ENCODE measurements at regions not wholly inside any gene's neighbourhood (a gene's known extent, or its start where the extent isn't known, plus 50 kb on each side); places are given as distances from the start of the nearest gene placed in this dataset.

GRCh38 chr10:32160864-32161263, 104.6 kb upstream of the KIF5B start:
- H2AFZ ChIP-seq = no peak overlapping the region
- TF ChIP-seq EZH2phosphoT487 (IDR thresholded peaks at IDR 0.05; ENCODE audit: unreplicated experiment) (no peak), EZH2 (IDR thresholded peaks at IDR 0.05; ENCODE audit: low read depth, unreplicated experiment) (no peak), STAT1 (IDR thresholded peaks at IDR 0.05; ENCODE audit: unreplicated experiment) (no peak), ZNF114 (CRISPR knock-in tag; IDR thresholded peaks at IDR 0.05) (no peak), POLR2AphosphoS5 (IDR thresholded peaks at IDR 0.05; ENCODE audit: low read depth) (no peak)

GRCh38 chr10:32159264-32159663, 103.0 kb upstream of the KIF5B start:
- Histone ChIP-seq H3K27ac (ENCODE audit: low read depth) (no peak overlapping the region), H2AFZ (no peak overlapping the region), H3F3A (replicated peaks; ENCODE audit: low read depth) (no peaks in the 10 kb centered on the region), H3K4me1 (ENCODE audit: insufficient read depth) (no peaks in the 10 kb centered on the region), H3K27me3 (ENCODE audit: insufficient read depth) (no peaks in the 10 kb centered on the region), H3K4me2 (no peak overlapping the region), H3K36me3 (ENCODE audit: insufficient read depth) (no peaks in the 10 kb centered on the region), H3K4me3 (no peak overlapping the region), H3K9me2 (ENCODE audit: insufficient read depth) (no peaks in the 10 kb centered on the region), H3K79me2 (replicated peaks; ENCODE audit: insufficient read depth) (no peaks in the 10 kb centered on the region), H4K20me1 (replicated peaks; ENCODE audit: insufficient read depth) (no peaks in the 10 kb centered on the region)
- Mint-ChIP-seq H3K27me3 (ENCODE audit: insufficient read depth, low read depth, poor library complexity) (peaks cover 9% of the 10 kb centered on the region), H3K27ac (no peak overlapping the region), H3K36me3 (ENCODE audit: low read depth) (peaks cover 5% of the 10 kb centered on the region; the same call in 1 of the 3 replicates), H3K4me3 (no peak overlapping the region), H3K4me1 (no peaks in the 10 kb centered on the region; the same call in 2 of the 3 replicates), H3K9me3 (peaks cover 5% of the 10 kb centered on the region)
- ATAC-seq = no peak
- DNase-seq (ENCODE audit: low spot score) = no peak
- TF ChIP-seq ETS1 (IDR thresholded peaks at IDR 0.05) (no peak), ZNF462 (CRISPR knock-in tag; IDR thresholded peaks at IDR 0.05) (no peak), EZH2phosphoT487 (IDR thresholded peaks at IDR 0.05; ENCODE audit: unreplicated experiment) (no peak), NANOG (IDR thresholded peaks at IDR 0.05; ENCODE audit: borderline replicate concordance) (no peak), REST (IDR thresholded peaks at IDR 0.05; ENCODE audit: unreplicated experiment) (no peak), JUNB (IDR thresholded peaks at IDR 0.05; ENCODE audit: unreplicated experiment) (no peak), STAT1 (IDR thresholded peaks at IDR 0.05; ENCODE audit: unreplicated experiment) (no peak), CREB1 (CRISPR knock-in tag; IDR thresholded peaks at IDR 0.05; ENCODE audit: low read depth) (no peak), ZNF114 (CRISPR knock-in tag; IDR thresholded peaks at IDR 0.05) (no peak)

More at GRCh38 chr10:32160864-32161263, 104.6 kb upstream of the KIF5B start:
- Histone ChIP-seq H3K27ac (ENCODE audit: low read depth) (no peak overlapping the region), H3F3A (replicated peaks; ENCODE audit: low read depth) (no peaks in the 10 kb centered on the region), H3K36me3 (ENCODE audit: insufficient read depth) (no peaks in the 10 kb centered on the region), H4K20me1 (replicated peaks; ENCODE audit: insufficient read depth) (no peaks in the 10 kb centered on the region), H3K4me1 (ENCODE audit: insufficient read depth) (no peaks in the 10 kb centered on the region), H3K4me3 (no peak overlapping the region), H3K27me3 (ENCODE audit: insufficient read depth) (no peaks in the 10 kb centered on the region), H3K4me2 (no peak overlapping the region), H3K9me2 (ENCODE audit: insufficient read depth) (no peaks in the 10 kb centered on the region), H3K79me2 (replicated peaks; ENCODE audit: insufficient read depth) (no peaks in the 10 kb centered on the region)
- no peaks in the 10 kb centered on the region for H3K36me3 Mint-ChIP-seq (ENCODE audit: low read depth)
- H3K9me3 Mint-ChIP-seq = no peaks in the 10 kb centered on the region; the same call in 2 of the 3 replicates
- peaks cover 9% of the 10 kb centered on the region for H3K27me3 Mint-ChIP-seq (ENCODE audit: insufficient read depth, low read depth, poor library complexity)
- no peak overlapping the region for H3K27ac Mint-ChIP-seq
- ATAC-seq (no peak), DNase-seq (ENCODE audit: low spot score) (no peak)
- no peak overlapping the region for H3K4me3 Mint-ChIP-seq
- no peaks in the 10 kb centered on the region; the same call in 2 of the 3 replicates for H3K4me1 Mint-ChIP-seq
